GM21515 (cell line): ENCODE measurements at regions not wholly inside any gene's neighbourhood (a gene's known extent, or its start where the extent isn't known, plus 50 kb on each side); places are given as distances from the start of the nearest gene placed in this dataset.

Experiments
- ATAC-seq: cut with Tn5 transposase; IDR thresholded peaks from one replicate; pipeline ENCODE4 v1.9.1; 2021; ENCODE audit not compliant: unreplicated experiment

- ATAC-seq: no peak
Measured at GRCh38 chr2:121120411-121120810, 164.6 kb downstream of the TFCP2L1 start.

GRCh38 chr2:121120991-121121390, 164.0 kb downstream of the TFCP2L1 start:
- no peak for ATAC-seq

DNA sequence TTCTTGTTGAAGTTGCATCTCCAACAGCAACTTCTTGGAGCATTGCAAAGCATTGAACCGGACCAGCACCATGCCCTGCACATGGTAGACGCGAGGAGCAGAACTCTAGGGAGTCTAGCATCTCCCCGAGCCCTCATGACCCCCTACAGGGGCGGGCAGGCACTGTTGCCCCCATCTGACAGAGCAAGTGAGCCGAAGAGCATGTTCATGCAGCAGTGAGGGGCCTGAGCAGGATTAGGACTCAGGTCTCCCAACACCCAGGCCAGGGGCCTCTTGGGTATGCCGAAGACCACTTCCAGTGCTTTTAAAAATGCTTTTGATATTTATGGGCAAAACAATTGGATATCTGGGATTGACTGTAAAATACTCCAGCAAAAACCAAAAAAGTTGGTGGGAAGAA, 163.3 kb downstream of the TFCP2L1 start:
- ATAC-seq: no peak

GRCh38 chr2:121123268-121123667, 161.7 kb downstream of the TFCP2L1 start:
- ATAC-seq: no peak

DNA sequence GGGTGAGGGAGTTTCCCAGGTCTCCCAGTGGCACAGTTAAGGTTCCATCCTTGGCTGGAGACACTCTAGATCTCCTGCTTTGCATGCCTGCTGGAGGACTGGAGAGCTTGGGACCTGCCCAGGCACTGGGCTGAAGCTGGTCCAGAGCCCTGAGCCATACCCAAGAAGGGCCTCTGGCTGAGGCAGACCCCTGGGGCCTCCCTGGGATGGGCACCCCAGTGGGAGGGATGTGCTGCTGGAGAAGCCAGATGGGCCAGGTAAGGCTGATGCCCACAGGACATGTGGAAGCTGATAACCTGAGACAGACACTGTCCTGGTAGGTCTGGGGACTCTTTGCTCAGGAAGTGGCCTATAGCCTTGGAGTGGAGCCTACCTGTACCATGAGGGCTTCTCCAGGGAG, 160.7 kb downstream of the TFCP2L1 start:
- ATAC-seq: no peak

- ATAC-seq: no peak
Measured at GRCh38 chr2:121125350-121125749, 159.7 kb downstream of the TFCP2L1 start.

DNA sequence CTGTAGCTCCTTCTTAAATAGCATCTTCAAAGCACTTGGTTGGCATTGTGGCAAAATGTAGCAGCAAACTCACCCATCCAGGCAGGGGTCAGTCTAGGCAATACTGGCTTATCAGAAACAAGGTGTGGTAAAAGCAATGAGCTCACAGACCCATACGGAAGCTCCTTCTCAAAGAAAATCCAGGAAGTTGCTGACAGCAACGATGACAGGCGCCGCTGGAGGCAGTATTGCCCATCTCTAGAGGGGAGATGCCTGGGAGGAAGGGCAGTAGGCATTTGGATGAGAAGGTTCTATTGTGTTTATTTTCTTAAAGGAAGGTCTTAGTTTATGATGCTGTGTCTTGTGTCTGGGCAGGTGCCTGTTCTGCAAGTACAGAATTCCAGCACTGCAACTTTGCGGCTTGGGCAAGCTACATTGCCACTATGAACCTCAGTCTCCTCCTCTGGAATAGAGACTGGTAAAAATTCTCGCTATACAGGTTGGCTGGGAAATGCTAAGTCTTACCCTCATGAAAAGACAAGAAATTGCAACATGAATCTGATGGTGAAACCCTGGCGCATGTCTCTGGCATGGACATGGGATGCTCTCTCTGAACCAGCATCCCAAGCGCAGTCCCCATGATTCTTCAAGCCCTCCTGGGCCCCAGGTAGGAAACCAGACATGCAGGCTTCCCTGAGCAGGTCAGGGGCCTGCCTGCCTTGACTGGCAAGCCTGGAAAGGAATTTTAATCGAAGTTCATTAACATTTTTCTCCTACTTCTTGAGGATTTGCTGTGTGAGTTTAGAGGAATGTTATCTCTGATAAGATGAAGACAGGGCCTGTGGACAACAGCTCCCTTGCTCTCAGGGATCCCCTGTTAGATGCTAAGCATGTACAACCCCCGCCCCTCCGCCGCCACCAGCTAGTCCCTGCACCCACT, 156.0 kb downstream of the TFCP2L1 start:
- no peak for ATAC-seq

- ATAC-seq: no peak
Measured at GRCh38 chr2:121129692-121130091, 155.3 kb downstream of the TFCP2L1 start.

- ATAC-seq: no peak
Measured at GRCh38 chr2:121130301-121130850, 154.6 kb downstream of the TFCP2L1 start.

- ATAC-seq: no peak
Measured at GRCh38 chr2:121131375-121131774, 153.6 kb downstream of the TFCP2L1 start.

DNA sequence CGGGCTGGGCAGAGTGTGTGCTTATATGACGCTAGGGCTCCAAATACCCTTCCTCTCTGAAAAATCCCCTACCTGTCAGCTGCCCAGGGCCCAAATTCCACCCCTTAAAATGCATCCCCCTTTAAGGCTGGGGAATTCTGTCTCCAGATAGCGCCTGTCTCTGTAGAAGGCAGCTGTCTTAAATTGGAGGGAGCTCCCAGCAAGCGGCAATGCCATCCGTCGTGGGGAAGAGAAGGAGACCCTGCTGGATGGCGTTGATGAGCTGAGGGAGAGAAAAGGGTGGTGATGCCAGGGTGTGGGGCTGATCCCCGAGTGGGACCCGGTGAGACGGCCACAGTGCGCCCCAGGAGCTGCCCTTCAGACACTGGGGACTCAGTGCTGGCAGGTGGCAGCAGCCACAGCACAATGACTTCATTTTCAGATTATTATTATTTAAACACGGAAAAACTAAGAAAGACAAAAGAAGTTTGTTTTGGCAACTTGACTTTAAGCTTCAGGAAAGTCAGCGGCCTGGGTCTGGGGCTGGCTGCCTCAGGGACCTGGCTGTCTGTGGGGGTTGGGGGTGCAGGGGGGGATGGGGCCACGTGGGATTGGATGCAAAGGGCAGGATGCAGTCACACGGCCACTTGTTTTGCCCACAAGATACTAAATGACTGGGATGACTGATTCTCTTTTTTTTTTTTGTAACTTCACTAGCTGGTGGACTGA, 152.8 kb downstream of the TFCP2L1 start:
- ATAC-seq: no peak

GRCh38 chr2:121132762-121133107, 152.3 kb downstream of the TFCP2L1 start:
- ATAC-seq: no peak

GRCh38 chr2:121133551-121134319, 151.3 kb downstream of the TFCP2L1 start:
- no peak for ATAC-seq

DNA sequence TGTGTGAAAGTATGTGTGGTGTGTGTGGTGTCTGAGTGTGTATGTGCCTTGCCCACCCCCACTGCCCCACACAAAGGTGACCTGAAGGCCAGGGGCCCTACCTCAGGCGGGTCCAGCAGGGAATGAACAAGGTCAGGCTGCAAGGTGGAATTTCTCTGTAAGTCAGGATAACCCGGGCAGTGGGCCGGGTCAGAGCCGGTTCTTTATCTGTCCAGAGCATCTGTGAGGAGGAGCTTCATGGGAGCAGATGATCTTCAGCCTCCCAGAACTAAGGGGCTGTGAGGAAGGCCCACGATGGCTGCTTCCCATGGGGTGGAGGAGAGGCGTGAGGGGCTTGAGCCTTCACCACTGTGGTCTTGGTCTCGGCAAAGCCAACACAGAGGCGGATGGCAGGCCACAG, 150.3 kb downstream of the TFCP2L1 start:
- ATAC-seq: no peak

DNA sequence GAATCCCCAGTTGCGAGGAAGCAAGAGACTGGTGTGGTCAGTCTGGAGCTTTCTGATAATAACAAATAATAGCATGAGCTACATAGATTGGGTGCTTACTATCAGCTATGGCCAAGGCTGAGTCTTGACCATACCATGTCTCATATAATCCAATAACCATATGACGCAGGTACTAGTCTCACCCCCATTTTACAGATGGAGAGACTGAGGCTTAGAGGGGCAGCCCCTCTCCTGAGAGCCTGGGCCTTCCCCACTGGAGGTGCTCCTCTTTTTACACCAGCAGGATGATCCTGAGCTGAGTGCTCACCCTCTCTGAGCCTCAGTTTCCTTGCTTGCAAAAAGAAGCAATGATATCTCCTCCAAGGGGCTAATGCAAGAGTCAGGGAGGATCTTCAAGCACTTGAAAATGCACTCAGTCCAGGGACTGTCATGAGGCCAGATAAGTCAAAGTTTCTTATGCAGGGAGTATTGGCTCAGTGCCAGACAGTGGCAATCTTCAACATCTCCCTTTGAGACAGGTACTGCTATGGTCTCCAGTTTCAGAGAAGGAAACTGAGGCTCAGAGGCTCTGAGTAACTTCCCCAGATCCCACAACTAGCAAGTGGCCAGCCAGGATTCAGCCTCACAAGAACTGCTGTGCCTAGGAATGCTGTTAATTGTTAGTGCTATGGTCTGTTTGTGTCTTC, 149.7 kb downstream of the TFCP2L1 start:
- no peak for ATAC-seq

GRCh38 chr2:121136323-121136722, 148.7 kb downstream of the TFCP2L1 start:
- ATAC-seq: no peak

DNA sequence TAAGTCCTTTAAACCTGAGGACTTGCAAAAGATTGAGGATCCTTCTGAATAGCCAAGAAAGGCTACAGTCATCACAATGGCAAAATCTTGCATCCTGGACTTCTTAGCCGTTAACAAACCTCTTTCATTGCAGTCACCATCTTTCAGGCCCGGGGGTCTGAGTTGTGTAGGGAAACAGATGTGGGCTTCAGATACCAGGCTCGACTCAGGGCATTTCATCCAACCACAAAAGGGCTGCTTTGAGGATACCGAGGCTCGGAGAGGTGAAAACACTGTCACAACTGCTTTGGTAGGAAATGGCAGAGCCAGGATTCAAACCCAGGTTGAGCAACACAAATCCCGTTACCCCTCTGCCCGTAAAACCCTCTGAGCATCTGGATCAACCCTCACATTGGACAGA, 147.4 kb downstream of the TFCP2L1 start:
- no peak for ATAC-seq

DNA sequence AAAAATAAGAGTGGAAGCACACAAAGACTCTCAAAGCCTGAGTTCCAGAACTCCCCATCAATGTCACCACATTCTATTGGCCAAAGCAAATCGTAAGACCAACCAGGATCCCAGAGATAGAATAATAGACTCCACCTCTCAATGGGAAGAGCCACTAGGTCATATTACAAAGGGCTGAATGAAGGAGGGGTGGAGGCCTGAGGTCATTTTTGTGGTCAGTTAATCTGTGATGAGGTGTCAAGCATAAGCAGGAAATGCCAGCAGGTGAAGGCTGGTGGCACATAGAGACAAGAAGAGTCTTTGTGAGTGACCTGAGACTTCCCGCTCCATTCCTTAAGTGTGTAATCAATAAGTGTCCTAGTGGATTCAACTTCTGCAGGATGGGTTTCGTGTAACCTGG, 144.3 kb downstream of the TFCP2L1 start:
- no peak for ATAC-seq

DNA sequence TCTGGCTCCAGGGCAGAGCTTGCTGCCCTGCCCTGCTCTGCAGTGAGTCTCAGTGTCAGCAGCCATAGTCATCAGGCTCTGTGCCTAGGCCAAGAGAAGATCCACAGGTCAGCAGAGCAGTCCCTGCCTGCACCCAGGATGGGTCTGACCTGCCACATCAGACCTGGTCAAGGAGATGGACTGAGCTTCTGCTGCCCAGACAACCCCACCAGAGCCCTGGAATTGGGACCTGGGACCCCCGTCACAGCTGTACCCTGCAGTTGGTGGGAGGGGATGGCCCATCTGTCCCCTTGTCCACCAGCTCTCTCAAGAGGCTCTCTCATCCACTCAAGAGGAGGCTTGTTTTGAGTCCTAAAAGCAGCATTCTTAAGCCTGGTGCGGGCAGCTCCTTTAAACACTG, 142.6 kb downstream of the TFCP2L1 start:
- ATAC-seq: no peak

- ATAC-seq: no peak
Measured at GRCh38 chr2:121144111-121144510, 140.9 kb downstream of the TFCP2L1 start.

- ATAC-seq: no peak
Measured at GRCh38 chr2:121146630-121147029, 138.4 kb downstream of the TFCP2L1 start.
